HepG2 (cell line): ENCODE measurements at regions not wholly inside any gene's neighbourhood (a gene's known extent, or its start where the extent isn't known, plus 50 kb on each side); places are given as distances from the start of the nearest gene placed in this dataset.

Source experiments
- ATAC-seq: fragments of 200-7000 bp; cut with Tn5 transposase; 3 replicates; pipeline ENCODE4 v1.9.1; 2020; ENCODE audit warnings: mild to moderate bottlenecking, moderate library complexity
- BruUV-seq: library from RNA; stranded (reverse); fragments of 400-500 nt; replicated peaks from 2 replicates; lab custom pipeline; 2021; lab: Mats Ljungman, UMichigan
- CTCF ChIA-PET: fragments of 300-600 bp; formaldehyde crosslinking; extraction: SDS; loops from one replicate; lab custom pipeline; 2021; ENCODE audit warnings: low total read pairs, inconsistent platforms, low intra/inter-chr PET ratio; lab: Yijun Ruan, JAX
- POLR2A ChIA-PET: fragments of 350-600 bp; sonication (Branson Sonifier 250); formaldehyde crosslinking; loops from one replicate; lab custom pipeline; 2020; ENCODE audit warnings: antibody characterized with exemption, inconsistent platforms; lab: Yijun Ruan, JAX
- DNase-seq: peaks from one replicate; pipeline ENCODE4 v3.0.0-alpha.2; 2015; ENCODE audit warnings: low spot score
- FAIRE-seq: peaks from 3 replicates; lab custom pipeline; 2011; peaks lifted over from hg19 to GRCh38; lab: Jason Lieb, UNC
- H2AFZ ChIP-seq: one replicate; pipeline ENCODE4 v1.6.1; 2011; ENCODE audit warnings: low read length, inconsistent platforms
- H3K27ac ChIP-seq: fragments of 300-600 bp; 3 replicates; pipeline ENCODE4 v1.8.0; 2011; ENCODE audit warnings: mixed run types, mild to moderate bottlenecking, mixed read lengths, low read length, inconsistent platforms; ENCODE audit not compliant: insufficient read depth; ENCODE audit errors: extremely low read length
- H3K27me3 ChIP-seq, 2 experiments: fragments of 200-600 bp in 1 of 2; 2 replicates in 1 of 2; 3 replicates in 1 of 2; pipeline versions ENCODE4 v1.6.0 to v1.8.0; 2011; ENCODE audit warnings: low read length in 2 of 2, mild to moderate bottlenecking in 2 of 2, moderate library complexity in 2 of 2, inconsistent platforms in 1 of 2; ENCODE audit not compliant: insufficient read depth in 2 of 2, control insufficient read depth in 1 of 2
- H3K36me3 ChIP-seq, 2 experiments: fragments of 200-600 bp in 1 of 2; replicated peaks in 1 of 2; 2 replicates in 1 of 2; 3 replicates in 1 of 2; pipeline versions ENCODE4 v1.5.1 to v1.8.0; 2011; ENCODE audit warnings: low read length in 2 of 2, inconsistent platforms in 1 of 2; ENCODE audit not compliant: insufficient read depth in 2 of 2, control insufficient read depth in 1 of 2
- H3K4me1 ChIP-seq: 2 replicates; pipeline ENCODE4 v1.5.1; 2012; ENCODE audit warnings: low read length, inconsistent platforms; ENCODE audit not compliant: insufficient read depth
- H3K4me2 ChIP-seq: 2 replicates; pipeline ENCODE4 v1.6.0; 2011; ENCODE audit warnings: low read depth, low read length, inconsistent platforms
- H3K4me3 ChIP-seq, 3 experiments: fragments of 200-600 bp in 1 of 3; sonication (generic), shearing (Covaris generic) in 1 of 3; replicated peaks in 1 of 3; 2 replicates each; pipeline ENCODE4 v1.5.1; 2011 to 2016; ENCODE audit warnings: low read length in 3 of 3, inconsistent platforms in 2 of 3, low read depth in 2 of 3, mild to moderate bottlenecking in 2 of 3, control low read depth in 1 of 3, mixed read lengths in 1 of 3; ENCODE audit not compliant: insufficient read depth in 1 of 3
- H3K79me2 ChIP-seq: one replicate; pipeline ENCODE4 v1.6.1; 2011; ENCODE audit warnings: low read length, inconsistent platforms; ENCODE audit not compliant: insufficient read depth
- H3K9ac ChIP-seq: 2 replicates; pipeline ENCODE4 v1.6.0; 2011; ENCODE audit warnings: mild to moderate bottlenecking, low read depth, low read length, inconsistent platforms; ENCODE audit not compliant: insufficient read depth
- H3K9me3 ChIP-seq: 2 replicates; pipeline ENCODE4 v1.5.1; 2012; ENCODE audit warnings: mild to moderate bottlenecking, low read length
- H4K20me1 ChIP-seq: 2 replicates; pipeline ENCODE4 v1.6.0; 2011; ENCODE audit warnings: inconsistent platforms, mild to moderate bottlenecking, low read length, moderate library complexity; ENCODE audit not compliant: insufficient read depth
- EZH2 ChIP-seq: conservative IDR thresholded peaks from 2 replicates; pipeline ENCODE4 v1.6.1; 2012; ENCODE audit warnings: mild to moderate bottlenecking, low read depth, low read length, moderate library complexity
- MATR3 ChIP-seq: sonication (generic); formaldehyde crosslinking; IDR thresholded peaks from 2 replicates; pipeline ENCODE4 v1.4.0; 2020; ENCODE audit warnings: missing genetic modification reagents
- MAX ChIP-seq: IDR thresholded peaks from 2 replicates; pipeline ENCODE4 v1.6.1; 2012; ENCODE audit warnings: inconsistent platforms
- MZF1 ChIP-seq: sonication (generic); formaldehyde crosslinking; IDR thresholded peaks from 2 replicates; pipeline ENCODE4 v1.8.1; 2023; ENCODE audit warnings: mild to moderate bottlenecking, missing genetic modification reagents, borderline replicate concordance
- NCOA5 ChIP-seq: sonication (generic); formaldehyde crosslinking; IDR thresholded peaks from 2 replicates; pipeline ENCODE4 v1.4.0; 2020; ENCODE audit warnings: missing genetic modification reagents
- RXRA ChIP-seq: sonication (generic); formaldehyde crosslinking; IDR thresholded peaks from 2 replicates; pipeline ENCODE4 v1.5.1; 2020; ENCODE audit warnings: missing genetic modification reagents
- SOX6 ChIP-seq, 2 experiments: fragments of 450-650 bp in 1 of 2; sonication (generic) in 1 of 2; formaldehyde crosslinking in 1 of 2; IDR thresholded peaks; 2 replicates each; pipeline versions ENCODE4 v1.4.0 to v1.6.1; 2017 to 2020; ENCODE audit warnings: antibody characterized with exemption in 1 of 2, mild to moderate bottlenecking in 1 of 2, missing genetic modification reagents in 1 of 2
- TCF7 ChIP-seq: sonication (generic); IDR thresholded peaks from 2 replicates; pipeline ENCODE4 v1.6.1; 2016; ENCODE audit warnings: antibody characterized with exemption, low read depth
- ZBTB49 ChIP-seq: sonication (generic); formaldehyde crosslinking; IDR thresholded peaks from 2 replicates; pipeline ENCODE4 v1.4.0; 2020; ENCODE audit warnings: missing genetic modification reagents, borderline replicate concordance
- ZNF142 ChIP-seq: sonication (generic); formaldehyde crosslinking; IDR thresholded peaks from 2 replicates; pipeline ENCODE4 v1.4.0; 2020; ENCODE audit warnings: missing genetic modification reagents
- ZNF180 ChIP-seq: sonication (generic); formaldehyde crosslinking; IDR thresholded peaks from 2 replicates; pipeline ENCODE4 v1.4.0; 2020; ENCODE audit warnings: low read depth, missing genetic modification reagents, borderline replicate concordance
- ZNF296 ChIP-seq: sonication (generic); formaldehyde crosslinking; conservative IDR thresholded peaks from 2 replicates; pipeline ENCODE4 v1.5.0; 2020; ENCODE audit warnings: mild to moderate bottlenecking, missing genetic modification reagents
- ZNF570 ChIP-seq: sonication (generic); formaldehyde crosslinking; IDR thresholded peaks from 2 replicates; pipeline ENCODE4 v1.4.0; 2020; ENCODE audit warnings: mild to moderate bottlenecking, missing genetic modification reagents, borderline replicate concordance
- ZNF605 ChIP-seq: sonication (generic); formaldehyde crosslinking; IDR thresholded peaks from 2 replicates; pipeline ENCODE4 v1.8.0; 2022; ENCODE audit warnings: mild to moderate bottlenecking, missing genetic modification reagents
- ZNF724P ChIP-seq: sonication (generic); formaldehyde crosslinking; IDR thresholded peaks from 2 replicates; pipeline ENCODE4 v1.8.0; 2022; ENCODE audit warnings: missing genetic modification reagents, borderline replicate concordance
- WGBS: methylation state at CpG from one replicate; pipeline ENCODE4 v1.1.6; 2017; ENCODE audit warnings: low lambda C conversion rate; 5-methylcytosine and 5-hydroxymethylcytosine counted together
- in situ Hi-C: cut with HindIII; loops from 2 replicates; pipeline ENCODE4 v1.10.0; 2017; ENCODE audit warnings: low pct_unique_long_range_greater_than_20kb; ENCODE audit not compliant: extremely low pct_ligation_motif_present
- intact Hi-C: fragments of 100-400 bp; cut with micrococcal nuclease; formaldehyde crosslinking; loops from one replicate; pipeline ENCODE4 v1.10.0; 2022; ENCODE audit not compliant: unreplicated experiment

- TF ChIP-seq MATR3 (CRISPR knock-in tag) (no peak), ZBTB49 (CRISPR knock-in tag) (no peak), ZNF142 (CRISPR knock-in tag) (no peak), ZNF570 (no peak)
These were observed 317.2 kb upstream of the PODXL start (continued) for GRCh38 chr7:131873581-131873980.

GRCh38 chr7:131869986-131870385 is 313.6 kb upstream of the PODXL start:
- FAIRE-seq: no peak

More at GRCh38 chr7:131869986-131870385, 313.6 kb upstream of the PODXL start:
- H3K4me3 ChIP-seq: no peak overlapping the region
- no peaks in the 10 kb centered on the region for H4K20me1 ChIP-seq
- H3K9ac ChIP-seq: no peak overlapping the region
- H3K4me1 ChIP-seq: no peaks in the 10 kb centered on the region
- H3K79me2 ChIP-seq: no peaks in the 10 kb centered on the region
- H3K36me3 ChIP-seq: no peaks in the 10 kb centered on the region
- no peaks in the 10 kb centered on the region for H3K27me3 ChIP-seq
- H3K4me2 ChIP-seq: no peak overlapping the region
- intact Hi-C loops: no loop called here
- no peak for ATAC-seq
- H3K27ac ChIP-seq: no peak overlapping the region
- no peaks in the 10 kb centered on the region for H3K9me3 ChIP-seq
- in situ Hi-C loops: no loop called here
- TF ChIP-seq TCF7 (no peak), SOX6 (IDR thresholded peaks at IDR 0.05) (no peak), SOX6 (CRISPR knock-in tag; IDR thresholded peaks at IDR 0.05) (no peak), ZNF724P (no peak), ZNF296 (no peak), ZNF180 (CRISPR knock-in tag) (no peak), RXRA (no peak), MZF1 (CRISPR knock-in tag) (no peak), EZH2 (no peak), MAX (no peak), NCOA5 (CRISPR knock-in tag) (no peak), ZNF605 (no peak)
- TF ChIP-seq, all 625 proteins: peak for 0
- no peak for DNase-seq
- ChIA-PET POLR2A (no interaction called here), CTCF (no interaction called here)
- BruUV-seq: no TSS peak
- no CpG with 5 or more reads among the region's 1 CpG for WGBS
- no peak overlapping the region for H2AFZ ChIP-seq
